ENCODE measurements at regions not wholly inside any gene's neighbourhood (a gene's known extent, or its start where the extent isn't known, plus 50 kb on each side); places are given as distances from the start of the nearest gene placed in this dataset.
"Not testable (repeated sequence)": the region's sequence is repeated elsewhere in the genome, so short reads cannot be mapped to it uniquely, and the experiment has no call there.

DNA sequence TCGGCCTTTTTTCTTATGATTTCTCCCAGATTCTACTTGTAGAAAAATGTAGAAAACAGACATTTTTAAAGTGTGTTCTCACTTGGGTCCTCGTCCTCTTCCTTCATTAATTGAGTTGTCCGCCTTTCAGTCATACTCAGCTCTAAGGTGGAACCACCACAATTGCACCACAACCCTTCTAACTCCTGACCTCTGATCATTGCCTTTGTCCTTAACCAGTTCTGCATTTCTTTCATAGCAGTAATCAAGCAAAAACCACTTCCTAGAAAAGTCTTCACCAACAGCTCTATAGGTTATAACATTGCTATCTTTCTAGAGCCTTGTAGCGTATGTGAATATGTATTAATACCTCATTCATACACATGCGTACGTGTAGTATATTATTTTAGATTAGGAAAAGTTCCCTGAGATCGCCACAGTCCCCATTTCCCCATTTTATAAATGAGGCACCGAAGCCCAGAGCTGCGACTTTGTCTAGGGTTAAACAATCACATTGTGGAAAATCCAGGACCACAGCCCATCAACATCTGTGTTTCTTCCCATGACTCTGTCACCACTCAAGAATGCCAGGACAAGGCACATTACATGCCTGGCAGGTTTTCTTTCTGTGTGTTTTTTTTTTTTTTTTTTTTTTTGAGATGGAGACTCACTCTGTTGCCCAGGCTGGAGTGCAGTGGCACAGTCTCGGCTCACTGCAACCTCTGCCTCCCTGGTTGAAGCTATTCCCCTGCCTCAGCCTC, 175.5 kb downstream of the BTBD3 start:
- CTCF ChIA-PET = no interaction called here
- Mint-ChIP-seq H3K9me3 (peaks cover 18% of the 10 kb centered on the region), H3K27me3 (no peaks in the 10 kb centered on the region), H3K4me3 (no peak overlapping the region), H3K4me1 (no peaks in the 10 kb centered on the region), H3K27ac (no peak overlapping the region), H3K36me3 (ENCODE audit: low read depth) (no peaks in the 10 kb centered on the region)
- POLR2A ChIA-PET = no interaction called here
- DNase-seq = no peak

DNA sequence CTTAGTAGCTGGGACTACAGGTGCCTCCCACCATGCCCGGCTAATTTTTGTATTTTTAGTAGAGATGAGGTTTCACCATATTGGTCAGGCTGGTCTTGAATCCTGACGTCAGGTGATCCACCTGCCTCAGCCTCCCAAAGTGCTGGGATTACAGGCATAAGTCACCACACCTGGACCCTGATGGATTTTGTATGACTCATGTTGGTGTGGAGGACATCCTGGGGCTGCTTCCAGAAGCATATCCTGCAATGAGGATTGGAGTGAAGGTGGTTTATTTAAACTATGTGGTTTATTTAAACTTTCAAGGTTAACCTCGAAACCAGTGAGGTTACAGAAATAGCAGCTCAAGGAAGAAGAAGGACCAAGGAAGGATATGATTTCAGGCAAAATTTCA, 176.1 kb downstream of the BTBD3 start:
- CTCF ChIA-PET = not testable (repeated sequence)

DNA sequence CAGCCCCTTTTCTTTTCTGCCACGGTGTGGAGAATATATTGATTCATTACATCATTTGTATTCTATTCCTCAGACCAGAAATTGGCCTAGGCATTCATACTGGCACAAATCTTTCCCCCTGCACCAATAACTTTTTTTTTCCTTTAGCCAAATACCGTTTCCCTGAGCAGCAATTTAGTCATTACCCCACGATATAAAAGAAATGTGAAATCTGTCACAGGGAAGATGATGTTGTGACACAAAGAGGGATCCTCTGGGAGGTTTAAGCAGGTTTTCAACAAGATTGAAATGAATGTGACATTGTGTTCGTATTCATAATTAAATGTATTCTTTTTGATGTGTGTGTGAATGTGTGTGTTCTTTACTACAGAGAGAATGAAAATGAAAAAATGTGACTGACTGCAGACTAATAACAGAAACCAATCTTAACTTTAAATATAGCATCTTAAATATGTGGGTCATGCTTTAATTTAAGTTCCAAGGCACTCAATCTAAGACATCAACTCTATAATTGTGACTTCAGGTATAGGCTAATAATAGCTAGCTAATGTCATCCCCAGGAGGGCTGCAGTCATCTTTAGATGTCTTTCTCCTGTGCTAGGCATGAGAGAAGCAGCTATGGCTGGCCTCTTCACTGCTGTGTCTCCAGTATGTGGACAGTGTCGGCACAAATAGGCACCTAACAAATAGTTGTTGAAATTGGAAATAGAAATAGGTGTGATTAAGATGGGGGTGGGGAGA, 177.7 kb downstream of the BTBD3 start:
- CTCF ChIA-PET = no interaction called here
- peaks cover 15% of the 10 kb centered on the region for H3K9me3 Mint-ChIP-seq
- POLR2A ChIA-PET = no interaction called here
- no peak overlapping the region for H3K4me3 Mint-ChIP-seq
- no peak for DNase-seq
- H3K4me1 Mint-ChIP-seq = no peaks in the 10 kb centered on the region
- no peaks in the 10 kb centered on the region for H3K27me3 Mint-ChIP-seq
- H3K27ac Mint-ChIP-seq = no peak overlapping the region
- no peaks in the 10 kb centered on the region for H3K36me3 Mint-ChIP-seq (ENCODE audit: low read depth)

More for the DNA sequence above, 176.1 kb downstream of the BTBD3 start:
- POLR2A ChIA-PET; H3K4me3 Mint-ChIP-seq; DNase-seq; H3K27ac Mint-ChIP-seq; H3K36me3 Mint-ChIP-seq (ENCODE audit: low read depth); H3K27me3 Mint-ChIP-seq; H3K4me1 Mint-ChIP-seq: not testable (repeated sequence)
- H3K9me3 Mint-ChIP-seq = peaks cover 13% of the 10 kb centered on the region

DNA sequence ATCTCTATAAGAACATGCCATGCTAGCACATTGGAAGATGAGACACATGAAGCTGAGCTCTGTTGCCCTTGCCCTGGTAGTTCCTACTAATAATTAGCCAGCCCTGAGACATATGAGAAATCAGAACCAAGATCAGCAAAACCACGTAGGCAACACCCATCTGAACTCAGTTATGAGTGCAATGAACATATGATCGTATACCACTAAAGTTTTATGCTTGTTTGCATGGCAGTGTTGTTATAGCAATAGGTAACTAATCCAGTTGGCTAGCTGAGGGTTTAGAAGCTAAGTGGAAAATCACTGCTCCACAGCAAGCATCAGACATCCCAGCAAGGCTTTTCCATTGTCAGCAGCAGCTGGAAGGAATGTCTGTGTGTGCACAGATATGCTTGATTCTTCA, 180.7 kb downstream of the BTBD3 start:
- DNase-seq = no peak
- no peaks in the 10 kb centered on the region for H3K36me3 Mint-ChIP-seq (ENCODE audit: low read depth)

DNA sequence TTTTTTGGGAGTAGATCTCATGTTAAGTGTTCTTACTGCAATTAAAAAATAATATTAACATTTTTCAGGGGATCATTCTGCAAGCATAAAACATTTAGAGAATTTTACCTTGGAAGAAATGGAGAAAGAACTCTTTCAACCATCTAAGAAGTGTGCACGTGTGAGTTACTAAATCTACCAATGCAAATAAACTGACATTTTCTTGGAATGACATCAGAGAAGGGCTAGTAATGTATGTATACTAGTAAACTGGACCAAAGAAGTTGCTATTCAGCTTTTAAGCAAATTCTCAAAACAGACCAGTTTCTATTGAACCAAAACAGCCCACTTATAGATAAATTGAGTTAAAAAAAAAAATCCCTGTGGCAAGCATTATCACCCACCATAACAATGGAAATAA, 191.2 kb downstream of the BTBD3 start:
- ChIA-PET POLR2A (no interaction called here), CTCF (no interaction called here)
- DNase-seq = no peak
- Mint-ChIP-seq H3K27me3 (no peaks in the 10 kb centered on the region), H3K9me3 (peaks cover 26% of the 10 kb centered on the region), H3K27ac (no peak overlapping the region), H3K4me3 (no peak overlapping the region), H3K36me3 (ENCODE audit: low read depth) (no peaks in the 10 kb centered on the region), H3K4me1 (no peaks in the 10 kb centered on the region)

More for the DNA sequence above, 180.7 kb downstream of the BTBD3 start:
- H3K9me3 Mint-ChIP-seq = peaks cover 16% of the 10 kb centered on the region
- ChIA-PET POLR2A (no interaction called here), CTCF (no interaction called here)
- no peak overlapping the region for H3K27ac Mint-ChIP-seq
- no peaks in the 10 kb centered on the region for H3K4me1 Mint-ChIP-seq
- H3K4me3 Mint-ChIP-seq = no peak overlapping the region
- no peaks in the 10 kb centered on the region for H3K27me3 Mint-ChIP-seq

DNA sequence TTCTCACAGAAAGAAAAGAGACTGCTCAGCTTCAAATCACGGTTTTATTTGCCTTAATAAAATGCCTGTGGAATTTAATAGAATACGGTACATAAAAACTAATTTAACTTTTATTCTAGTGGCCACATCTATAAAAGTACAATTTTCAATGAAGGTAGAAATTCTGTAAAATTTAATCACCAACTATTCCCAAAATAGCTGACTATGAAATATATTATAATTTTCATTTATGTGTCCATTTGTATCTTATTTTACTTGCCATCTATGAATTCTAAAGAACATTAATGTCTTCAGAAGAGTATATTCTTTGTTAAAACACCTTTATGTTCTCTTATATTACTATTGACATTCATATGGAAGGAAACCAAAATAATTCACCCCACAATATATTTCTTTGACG, 192.6 kb downstream of the BTBD3 start:
- Mint-ChIP-seq H3K4me1 (no peaks in the 10 kb centered on the region), H3K9me3 (peaks cover 32% of the 10 kb centered on the region), H3K4me3 (no peak overlapping the region), H3K36me3 (ENCODE audit: low read depth) (no peaks in the 10 kb centered on the region), H3K27me3 (no peaks in the 10 kb centered on the region), H3K27ac (no peak overlapping the region)
- POLR2A ChIA-PET = no interaction called here
- DNase-seq = no peak
- CTCF ChIA-PET = no interaction called here

DNA sequence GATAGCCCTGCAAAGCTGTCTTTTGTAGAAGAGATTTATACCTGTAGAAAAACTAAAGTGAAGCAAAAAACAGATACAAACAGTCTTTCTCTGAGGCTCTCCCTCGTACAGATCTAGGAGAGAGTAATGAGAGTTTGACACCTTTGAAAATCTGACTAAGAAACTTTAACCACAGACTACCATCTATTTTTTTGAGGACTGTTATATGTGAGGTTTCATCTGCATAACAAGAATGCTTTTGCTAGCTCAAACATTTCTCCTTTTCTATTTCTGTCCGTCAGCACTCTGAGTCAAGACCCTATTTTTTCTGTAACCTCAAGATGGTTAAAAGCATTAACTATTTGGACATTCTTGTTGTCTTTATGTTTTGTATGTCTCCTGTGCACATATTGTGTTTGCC, 193.0 kb downstream of the BTBD3 start:
- Mint-ChIP-seq H3K4me1 (no peaks in the 10 kb centered on the region), H3K27ac (no peak overlapping the region), H3K4me3 (no peak overlapping the region), H3K36me3 (ENCODE audit: low read depth) (no peaks in the 10 kb centered on the region), H3K9me3 (peaks cover 32% of the 10 kb centered on the region), H3K27me3 (no peaks in the 10 kb centered on the region)
- ChIA-PET POLR2A (no interaction called here), CTCF (no interaction called here)
- DNase-seq = no peak

DNA sequence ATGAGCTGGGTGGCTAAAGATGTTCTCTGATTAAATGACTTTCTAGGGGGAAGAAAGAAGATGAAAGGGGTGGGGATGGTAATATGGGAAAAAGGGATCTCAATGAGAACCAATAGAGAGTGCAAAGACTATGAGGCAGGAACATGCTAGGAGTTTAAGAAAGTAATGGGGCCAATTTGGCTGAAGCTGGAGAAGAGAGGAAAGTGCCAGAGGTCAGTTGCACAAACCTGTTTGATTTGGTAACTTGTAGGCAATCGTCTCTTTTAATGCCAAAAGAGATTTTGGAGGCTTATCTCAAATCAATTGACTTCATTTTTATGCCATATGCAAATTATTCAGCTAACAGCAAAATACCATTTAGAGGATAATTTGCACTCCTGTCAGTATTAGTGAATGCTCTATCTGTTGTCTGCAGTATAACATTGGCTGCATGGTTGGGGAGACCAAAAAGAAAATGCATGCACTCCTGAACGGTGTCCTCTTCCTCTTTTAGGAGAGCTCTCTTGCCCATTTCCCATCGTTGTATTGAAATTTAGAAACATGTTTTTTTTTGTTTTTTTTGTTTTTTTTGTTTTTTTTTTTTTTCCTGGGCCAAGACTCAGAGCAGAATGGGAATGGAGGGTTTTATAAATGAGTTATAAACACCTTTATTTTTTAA, 193.9 kb downstream of the BTBD3 start:
- no peak overlapping the region for H3K4me3 Mint-ChIP-seq
- H3K9me3 Mint-ChIP-seq = peaks cover 28% of the 10 kb centered on the region
- no peaks in the 10 kb centered on the region for H3K27me3 Mint-ChIP-seq
- H3K4me1 Mint-ChIP-seq = no peaks in the 10 kb centered on the region
- POLR2A ChIA-PET = no interaction called here
- CTCF ChIA-PET = no interaction called here
- no peak overlapping the region for H3K27ac Mint-ChIP-seq
- no peaks in the 10 kb centered on the region for H3K36me3 Mint-ChIP-seq (ENCODE audit: low read depth)
- DNase-seq = no peak

DNA sequence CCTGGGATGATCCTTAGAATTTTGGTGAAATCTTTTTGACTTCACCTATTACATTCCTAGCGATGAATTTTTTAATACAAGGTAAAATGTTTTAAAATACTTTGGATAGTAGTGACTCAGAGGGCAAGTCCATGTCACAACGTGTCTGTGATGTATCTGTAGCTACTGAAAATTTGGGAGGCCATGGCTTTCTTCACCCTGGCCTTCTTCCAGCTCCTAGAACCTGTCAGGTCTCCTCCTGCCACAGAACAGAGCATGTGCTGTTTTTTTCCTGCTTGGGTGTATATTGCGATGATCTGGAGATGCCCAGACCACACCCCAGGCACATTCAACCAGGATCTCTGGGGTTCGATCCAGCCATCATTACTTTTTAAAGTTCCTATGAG, 194.4 kb downstream of the BTBD3 start:
- POLR2A ChIA-PET = no interaction called here
- H3K4me3 Mint-ChIP-seq = no peak overlapping the region
- H3K36me3 Mint-ChIP-seq (ENCODE audit: low read depth) = no peaks in the 10 kb centered on the region
- H3K9me3 Mint-ChIP-seq = peaks cover 27% of the 10 kb centered on the region
- H3K4me1 Mint-ChIP-seq = no peaks in the 10 kb centered on the region
- CTCF ChIA-PET = no interaction called here
- no peak overlapping the region for H3K27ac Mint-ChIP-seq
- H3K27me3 Mint-ChIP-seq = no peaks in the 10 kb centered on the region
- DNase-seq = no peak

DNA sequence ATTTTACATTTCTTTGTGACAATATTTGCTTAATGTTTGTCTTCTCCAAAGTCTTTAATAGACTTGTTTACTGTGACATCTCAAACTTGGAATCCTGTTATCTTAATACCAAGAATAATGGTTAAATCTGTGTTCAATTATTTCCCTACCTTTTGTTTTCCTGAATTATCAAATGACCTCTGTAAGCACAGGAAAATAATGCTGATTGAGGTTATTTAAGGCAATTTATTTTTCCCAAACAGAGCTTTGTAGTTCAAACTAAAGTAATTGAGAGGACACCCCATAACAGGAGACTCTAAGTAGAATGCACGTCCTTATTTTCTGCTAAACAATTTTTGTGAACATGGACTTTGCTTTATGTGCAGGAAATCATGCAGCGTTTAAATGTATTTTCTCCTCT, 195.0 kb downstream of the BTBD3 start:
- no peak overlapping the region for H3K27ac Mint-ChIP-seq
- no peaks in the 10 kb centered on the region for H3K27me3 Mint-ChIP-seq
- no peak overlapping the region for H3K4me3 Mint-ChIP-seq
- peaks cover 24% of the 10 kb centered on the region for H3K9me3 Mint-ChIP-seq
- H3K4me1 Mint-ChIP-seq = no peaks in the 10 kb centered on the region
- ChIA-PET CTCF (no interaction called here), POLR2A (no interaction called here)
- H3K36me3 Mint-ChIP-seq (ENCODE audit: low read depth) = no peaks in the 10 kb centered on the region
- DNase-seq = no peak

DNA sequence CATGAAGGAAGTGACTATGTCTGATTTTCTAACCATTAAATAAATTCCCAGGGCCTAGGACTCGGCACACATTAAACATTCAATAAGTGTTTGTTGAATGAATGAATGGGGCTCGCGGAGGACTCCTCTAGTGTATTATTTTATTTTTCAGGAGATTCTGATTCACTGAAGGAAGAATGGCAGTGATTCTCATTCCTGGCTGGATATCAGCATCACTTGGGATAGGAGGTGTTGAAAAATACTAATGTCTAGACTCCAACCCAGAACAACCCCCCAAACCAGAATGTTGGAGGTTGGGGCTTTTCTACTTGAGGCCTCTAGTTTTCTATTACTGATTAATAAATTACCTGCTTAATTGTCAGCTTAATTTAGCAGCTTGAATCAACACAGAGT, 195.4 kb downstream of the BTBD3 start:
- no peaks in the 10 kb centered on the region for H3K4me1 Mint-ChIP-seq
- H3K27me3 Mint-ChIP-seq = no peaks in the 10 kb centered on the region
- POLR2A ChIA-PET = no interaction called here
- H3K9me3 Mint-ChIP-seq = peaks cover 22% of the 10 kb centered on the region
- H3K36me3 Mint-ChIP-seq (ENCODE audit: low read depth) = no peaks in the 10 kb centered on the region
- CTCF ChIA-PET = no interaction called here
- no peak overlapping the region for H3K4me3 Mint-ChIP-seq
- DNase-seq = no peak
- no peak overlapping the region for H3K27ac Mint-ChIP-seq

DNA sequence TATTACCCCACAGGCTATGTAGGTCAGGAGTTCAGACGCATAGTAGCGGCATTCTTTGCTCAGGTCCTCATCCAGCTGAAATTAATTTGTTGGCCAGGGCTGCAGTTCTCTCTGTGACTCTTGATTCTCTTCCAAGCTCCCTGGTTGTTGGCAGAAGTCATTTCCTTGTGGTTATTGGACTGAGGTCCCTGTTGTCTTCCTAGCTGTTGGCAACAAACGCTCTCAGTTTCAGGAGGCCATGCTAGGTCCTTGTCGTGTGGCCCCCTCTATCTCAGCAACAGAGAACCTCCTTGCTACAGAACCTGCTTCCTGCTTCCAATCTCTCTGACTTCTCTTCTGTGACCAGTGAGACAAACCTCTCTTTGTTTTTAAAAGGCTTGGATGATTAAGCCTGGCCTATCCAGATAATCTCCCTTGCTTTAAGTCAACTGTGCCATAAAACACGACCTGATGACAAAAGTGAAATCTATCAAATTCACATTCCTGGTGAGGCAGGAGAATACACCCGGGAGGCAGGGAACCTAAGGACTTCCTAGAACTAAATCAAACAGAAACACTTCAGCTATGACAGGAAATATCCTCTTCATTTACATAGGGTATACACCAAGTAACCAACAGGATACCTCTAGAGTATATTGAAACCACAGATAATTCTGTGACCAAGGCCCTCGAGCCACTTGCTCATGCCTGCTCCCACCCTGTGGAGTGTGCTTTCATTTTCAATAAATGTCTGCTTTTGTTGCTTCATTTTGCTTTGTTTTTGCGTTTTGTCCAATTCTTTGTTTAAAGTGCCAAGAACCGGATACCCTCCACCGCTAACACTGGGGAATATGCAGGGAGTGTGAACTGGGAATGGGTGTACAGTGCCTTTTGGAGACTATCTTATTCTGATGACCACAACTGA, 196.0 kb downstream of the BTBD3 start:
- POLR2A ChIA-PET = no interaction called here
- Mint-ChIP-seq H3K9me3 (peaks cover 22% of the 10 kb centered on the region), H3K4me3 (no peak overlapping the region), H3K36me3 (ENCODE audit: low read depth) (no peaks in the 10 kb centered on the region), H3K27me3 (no peaks in the 10 kb centered on the region), H3K4me1 (no peaks in the 10 kb centered on the region), H3K27ac (no peak overlapping the region)
- no peak for DNase-seq
- CTCF ChIA-PET = no interaction called here

DNA sequence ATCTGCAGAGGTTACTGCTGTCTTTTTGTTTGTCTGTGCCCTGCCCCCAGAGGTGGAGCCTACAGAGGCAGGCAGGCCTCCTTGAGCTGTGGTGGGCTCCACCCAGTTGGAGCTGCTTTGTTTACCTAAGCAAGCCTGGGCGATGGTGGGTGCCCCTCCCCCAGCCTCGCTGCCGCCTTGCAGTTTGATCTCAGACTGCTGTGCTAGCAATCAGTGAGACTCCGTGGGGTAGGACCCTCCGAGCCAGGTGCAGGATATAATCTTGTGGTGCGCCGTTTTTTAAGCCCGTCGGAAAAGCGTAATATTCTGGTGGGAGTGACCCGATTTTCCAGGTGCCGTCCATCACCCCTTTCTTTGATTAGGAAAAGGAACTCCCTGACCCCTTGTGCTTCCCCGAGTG, 211.4 kb downstream of the BTBD3 start:
- H3K9me3 Mint-ChIP-seq; CTCF ChIA-PET; H3K36me3 Mint-ChIP-seq (ENCODE audit: low read depth); H3K27ac Mint-ChIP-seq; DNase-seq; POLR2A ChIA-PET; H3K4me1 Mint-ChIP-seq; H3K4me3 Mint-ChIP-seq; H3K27me3 Mint-ChIP-seq: not testable (repeated sequence)

All from activated CD4-positive, alpha-beta memory T cell treated with anti-CD3 and anti-CD28 coated beads, Interleukin-2, amount 10 ng/mL, durations not matched to agents 7 days and 5 days (primary cell).